H9 (cell line): ENCODE measurements at regions not wholly inside any gene's neighbourhood (a gene's known extent, or its start where the extent isn't known, plus 50 kb on each side); places are given as distances from the start of the nearest gene placed in this dataset.

Experiments used
- DNase-seq: peaks from one replicate; pipeline ENCODE4 v3.0.0-alpha.2; 2017
- H2AFZ ChIP-seq: one replicate; pipeline ENCODE4 v1.6.1; 2013; ENCODE audit warnings: mild to moderate bottlenecking, low read length, control low read depth, moderate library complexity
- H2AK5ac ChIP-seq: 2 replicates; pipeline ENCODE4 v1.6.1; 2013; ENCODE audit warnings: low read length, control low read depth, mixed read lengths; ENCODE audit not compliant: insufficient read length
- H2BK120ac ChIP-seq: one replicate; pipeline ENCODE4 v1.6.1; 2013; ENCODE audit warnings: low read depth, mild to moderate bottlenecking, low read length, control low read depth, inconsistent platforms; ENCODE audit not compliant: poor library complexity, severe bottlenecking
- H2BK12ac ChIP-seq: 2 replicates; pipeline ENCODE4 v1.6.1; 2013; ENCODE audit warnings: low read length, control low read depth, mixed read lengths, low read depth; ENCODE audit not compliant: insufficient read length
- H2BK15ac ChIP-seq: 2 replicates; pipeline ENCODE4 v1.6.1; 2013; ENCODE audit warnings: low read depth, low read length, control low read depth
- H2BK20ac ChIP-seq: one replicate; pipeline ENCODE4 v1.6.1; 2013; ENCODE audit warnings: low read depth, mild to moderate bottlenecking, low read length, control low read depth, inconsistent platforms; ENCODE audit not compliant: poor library complexity, severe bottlenecking
- H2BK5ac ChIP-seq: 2 replicates; pipeline ENCODE4 v1.6.1; 2013; ENCODE audit warnings: low read length, control low read depth, mixed read lengths; ENCODE audit not compliant: insufficient read length
- H3K14ac ChIP-seq: 2 replicates; pipeline ENCODE4 v1.6.1; 2013; ENCODE audit warnings: low read length, control low read depth; ENCODE audit not compliant: insufficient read depth
- H3K18ac ChIP-seq: 2 replicates; pipeline ENCODE4 v1.6.1; 2013; ENCODE audit warnings: low read depth, mild to moderate bottlenecking, mixed read lengths, low read length, control low read depth; ENCODE audit not compliant: insufficient read length
- H3K23ac ChIP-seq: 2 replicates; pipeline ENCODE4 v1.6.1; 2013; ENCODE audit warnings: low read length, control low read depth, mixed read lengths, low read depth; ENCODE audit not compliant: insufficient read length
- H3K23me2 ChIP-seq: 2 replicates; pipeline ENCODE4 v1.6.1; 2013; ENCODE audit warnings: low read depth, mild to moderate bottlenecking, mixed read lengths, low read length, control low read depth; ENCODE audit not compliant: insufficient read length, poor library complexity, severe bottlenecking
- H3K27ac ChIP-seq: 2 replicates; pipeline ENCODE4 v1.5.1; 2013; ENCODE audit warnings: low read length, control low read depth, mixed read lengths, low read depth; ENCODE audit not compliant: insufficient read length
- H3K27me3 ChIP-seq: 2 replicates; pipeline ENCODE4 v1.6.1; 2013; ENCODE audit warnings: low read length, control low read depth, inconsistent platforms; ENCODE audit not compliant: insufficient read depth
- H3K4ac ChIP-seq: 2 replicates; pipeline ENCODE4 v1.6.1; 2013; ENCODE audit warnings: low read depth, mild to moderate bottlenecking, control low read depth, inconsistent platforms, low read length, moderate library complexity
- H3K4me1 ChIP-seq: 2 replicates; pipeline ENCODE4 v1.6.1; 2013; ENCODE audit warnings: low read length, control low read depth, inconsistent platforms; ENCODE audit not compliant: insufficient read depth
- H3K4me2 ChIP-seq: 2 replicates; pipeline ENCODE4 v1.6.1; 2013; ENCODE audit warnings: low read length, control low read depth, mixed read lengths; ENCODE audit not compliant: insufficient read length, insufficient read depth
- H3K56ac ChIP-seq: 2 replicates; pipeline ENCODE4 v1.6.1; 2013; ENCODE audit warnings: low read depth, mild to moderate bottlenecking, mixed read lengths, low read length, control low read depth; ENCODE audit not compliant: insufficient read length
- H3K79me1 ChIP-seq: 2 replicates; pipeline ENCODE4 v1.6.1; 2013; ENCODE audit warnings: low read depth, mild to moderate bottlenecking, moderate library complexity, low read length, control low read depth, inconsistent platforms; ENCODE audit not compliant: insufficient read depth, poor library complexity, severe bottlenecking
- H3K79me2 ChIP-seq: 2 replicates; pipeline ENCODE4 v1.6.1; 2013; ENCODE audit warnings: low read length, control low read depth, inconsistent platforms; ENCODE audit not compliant: insufficient read depth
- H3K9ac ChIP-seq: 2 replicates; pipeline ENCODE4 v1.6.1; 2013; ENCODE audit warnings: low read length, control low read depth, mixed read lengths; ENCODE audit not compliant: insufficient read length; ENCODE audit errors: extremely low read depth
- H3K9me3 ChIP-seq: one replicate; pipeline ENCODE4 v1.6.1; 2013; ENCODE audit warnings: low read depth, low read length, inconsistent platforms; ENCODE audit not compliant: control insufficient read depth
- H3T11ph ChIP-seq: one replicate; pipeline ENCODE4 v1.6.1; 2013; ENCODE audit warnings: mild to moderate bottlenecking, low read length, control low read depth, inconsistent platforms
- H4K20me1 ChIP-seq: one replicate; pipeline ENCODE4 v1.6.1; 2013; ENCODE audit not compliant: control insufficient read depth, insufficient read length, insufficient read depth
- H4K5ac ChIP-seq: 2 replicates; pipeline ENCODE4 v1.6.1; 2013; ENCODE audit warnings: low read depth, mild to moderate bottlenecking, mixed read lengths, low read length, control low read depth; ENCODE audit not compliant: insufficient read length
- H4K8ac ChIP-seq: replicated peaks from 2 replicates; pipeline ENCODE4 v1.6.1; 2013; ENCODE audit warnings: low read length, control low read depth, mixed read lengths, low read depth; ENCODE audit not compliant: insufficient read length
- H4K91ac ChIP-seq: 2 replicates; pipeline ENCODE4 v1.6.1; 2013; ENCODE audit warnings: low read depth, mild to moderate bottlenecking, moderate library complexity, mixed read lengths, low read length, control low read depth; ENCODE audit not compliant: insufficient read length
- H3K27ac Mint-ChIP-seq, 3 experiments: 2 replicates in 2 of 3; 3 replicates in 1 of 3; pipeline ENCODE4 v1.8.0; 2020 to 2021; ENCODE audit warnings: mixed read lengths in 3 of 3, mild to moderate bottlenecking in 1 of 3, moderate library complexity in 1 of 3
- H3K27me3 Mint-ChIP-seq: 2 replicates; pipeline ENCODE4 v1.8.0; 2021; ENCODE audit warnings: low read depth, mild to moderate bottlenecking, moderate library complexity, mixed read lengths
- H3K36me3 Mint-ChIP-seq, 3 experiments: 2 replicates in 2 of 3; 3 replicates in 1 of 3; pipeline ENCODE4 v1.8.0; 2020 to 2021; ENCODE audit warnings: low read depth in 3 of 3, mixed read lengths in 3 of 3; ENCODE audit not compliant: insufficient read depth in 1 of 3
- H3K4me1 Mint-ChIP-seq, 2 experiments: 2 replicates each; pipeline ENCODE4 v1.8.0; 2020; ENCODE audit warnings: mixed read lengths in 2 of 2
- H3K4me3 Mint-ChIP-seq, 2 experiments: 2 replicates in 1 of 2; 3 replicates in 1 of 2; pipeline ENCODE4 v1.8.0; 2020 to 2021; ENCODE audit warnings: mild to moderate bottlenecking in 2 of 2, mixed read lengths in 2 of 2, moderate library complexity in 1 of 2
- H3K9me3 Mint-ChIP-seq, 2 experiments: 2 replicates in 1 of 2; 3 replicates in 1 of 2; pipeline ENCODE4 v1.8.0; 2020; ENCODE audit warnings: mild to moderate bottlenecking in 2 of 2, mixed read lengths in 2 of 2, moderate library complexity in 1 of 2
- WGBS: extraction: QIAGEN DNeasy Blood & Tissue Kit; methylation state at CpG from one replicate; pipeline ENCODE4 v1.1.7; 2013; ENCODE audit warnings: missing lambda C conversion rate, low lambda C conversion rate, mixed read lengths; ENCODE audit not compliant: insufficient read length; ENCODE audit errors: extremely low coverage; 5-methylcytosine and 5-hydroxymethylcytosine counted together
- TF ChIP-seq, protein P1 (sequence below): fragments of 200-600 bp; sonication (generic); conservative IDR thresholded peaks from 3 replicates; pipeline ENCODE4 v1.8.0; 2021; ENCODE audit warnings: antibody characterized with exemption, mild to moderate bottlenecking

DNA sequence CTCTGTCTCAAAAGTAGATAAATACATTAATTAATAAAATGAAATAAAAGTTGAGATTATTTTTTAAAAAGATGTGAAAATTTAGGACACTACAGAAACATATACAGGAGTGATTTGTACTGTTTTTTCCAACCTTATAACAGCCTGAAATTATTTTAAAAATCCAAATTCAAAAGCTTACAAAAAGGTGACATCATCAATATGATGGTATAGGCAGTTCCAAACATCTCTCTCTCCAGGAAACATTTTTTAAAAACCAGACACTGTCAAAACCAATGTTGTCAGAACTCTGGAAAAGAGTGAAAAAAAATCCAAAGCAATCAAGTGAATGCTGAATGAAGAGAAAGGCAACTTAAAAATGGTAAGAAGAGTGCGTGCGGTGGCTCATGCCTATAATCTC is 76.7 kb downstream of the HHEX start:
- Histone ChIP-seq H2BK5ac (no peak overlapping the region), H3K79me1 (no peaks in the 10 kb centered on the region), H2BK15ac (no peak overlapping the region), H3K23ac (no peak overlapping the region), H4K8ac (no peak overlapping the region), H3K18ac (no peak overlapping the region), H4K91ac (no peak overlapping the region), H2AK5ac (no peak overlapping the region), H2BK12ac (no peak overlapping the region), H3K4me2 (no peak overlapping the region), H3K4ac (no peak overlapping the region), H3T11ph (no peak overlapping the region), H3K23me2 (no peaks in the 10 kb centered on the region), H3K9me3 (no peaks in the 10 kb centered on the region), H3K27ac (no peak overlapping the region), H2AFZ (no peak overlapping the region), H3K27me3 (no peaks in the 10 kb centered on the region), H2BK120ac (no peak overlapping the region), H2BK20ac (no peak overlapping the region), H3K56ac (no peak overlapping the region), H4K5ac (no peak overlapping the region), H4K20me1 (no peaks in the 10 kb centered on the region), H3K79me2 (no peaks in the 10 kb centered on the region), H3K9ac (no peak overlapping the region), H3K14ac (no peak overlapping the region), H3K4me1 (no peaks in the 10 kb centered on the region)
- peaks cover 0 to 4% of the 10 kb centered on the region in 2 experiments; a peak in 1 of 5 replicates for H3K9me3 Mint-ChIP-seq
- no peaks in the 10 kb centered on the region; a peak in 1 of 7 replicates for H3K36me3 Mint-ChIP-seq
- WGBS: no CpG with 5 or more reads among the region's 2 CpGs
- peaks cover 4% of the 10 kb centered on the region; the same call in 1 of the 2 replicates for H3K27me3 Mint-ChIP-seq
- peaks cover 4 to 5% of the 10 kb centered on the region in 2 experiments for H3K4me1 Mint-ChIP-seq
- H3K4me3 Mint-ChIP-seq: no peak overlapping the region
- no peak for DNase-seq
- H3K27ac Mint-ChIP-seq: no peak overlapping the region
- TF ChIP-seq, protein P1, sequence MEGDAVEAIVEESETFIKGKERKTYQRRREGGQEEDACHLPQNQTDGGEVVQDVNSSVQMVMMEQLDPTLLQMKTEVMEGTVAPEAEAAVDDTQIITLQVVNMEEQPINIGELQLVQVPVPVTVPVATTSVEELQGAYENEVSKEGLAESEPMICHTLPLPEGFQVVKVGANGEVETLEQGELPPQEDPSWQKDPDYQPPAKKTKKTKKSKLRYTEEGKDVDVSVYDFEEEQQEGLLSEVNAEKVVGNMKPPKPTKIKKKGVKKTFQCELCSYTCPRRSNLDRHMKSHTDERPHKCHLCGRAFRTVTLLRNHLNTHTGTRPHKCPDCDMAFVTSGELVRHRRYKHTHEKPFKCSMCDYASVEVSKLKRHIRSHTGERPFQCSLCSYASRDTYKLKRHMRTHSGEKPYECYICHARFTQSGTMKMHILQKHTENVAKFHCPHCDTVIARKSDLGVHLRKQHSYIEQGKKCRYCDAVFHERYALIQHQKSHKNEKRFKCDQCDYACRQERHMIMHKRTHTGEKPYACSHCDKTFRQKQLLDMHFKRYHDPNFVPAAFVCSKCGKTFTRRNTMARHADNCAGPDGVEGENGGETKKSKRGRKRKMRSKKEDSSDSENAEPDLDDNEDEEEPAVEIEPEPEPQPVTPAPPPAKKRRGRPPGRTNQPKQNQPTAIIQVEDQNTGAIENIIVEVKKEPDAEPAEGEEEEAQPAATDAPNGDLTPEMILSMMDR: no peak
